Breast epithelium (tissue), 3 donors: ENCODE measurements at regions not wholly inside any gene's neighbourhood (a gene's known extent, or its start where the extent isn't known, plus 50 kb on each side); places are given as distances from the start of the nearest gene placed in this dataset.

Source experiments
- CTCF ChIP-seq, 3 donors: fragments of 450-650 bp; IDR thresholded peaks; one replicate each; pipeline ENCODE4 v1.5.1; 2016 to 2017; ENCODE audit warnings: antibody characterized with exemption in 3 of 3, mild to moderate bottlenecking in 3 of 3, moderate library complexity in 3 of 3
- POLR2A ChIP-seq: fragments of 450-650 bp; IDR thresholded peaks from one replicate; pipeline ENCODE4 v1.6.1; 2016; ENCODE audit warnings: antibody characterized with exemption, mild to moderate bottlenecking, moderate library complexity
- POLR2AphosphoS5 ChIP-seq, 3 donors: sonication (generic); formaldehyde crosslinking; IDR thresholded peaks; one replicate each; pipeline ENCODE4 v1.6.1; 2017; ENCODE audit warnings: antibody characterized with exemption in 3 of 3

- TF ChIP-seq POLR2AphosphoS5 (IDR thresholded peaks at IDR 0.05) (no peak), POLR2A (no peak), CTCF (IDR thresholded peaks at IDR 0.05) (no peak)
Observed at GRCh38 chr11:127995921-127996320, 591.4 kb downstream of the ETS1 start.
